Anterior cingulate cortex (tissue), 58 donors: ENCODE measurements at regions not wholly inside any gene's neighbourhood (a gene's known extent, or its start where the extent isn't known, plus 50 kb on each side); places are given as distances from the start of the nearest gene placed in this dataset.
"Not testable (repeated sequence)": the region's sequence is repeated elsewhere in the genome, so short reads cannot be mapped to it uniquely, and the experiment has no call there.

ENCODE experiments used
- DNase-seq, 58 donors: peaks; one replicate each; lab custom pipeline; 2025; lab: John Stamatoyannopoulos, UW

GRCh38 chr13:47892374-47892773 lies 108.7 kb downstream of the SUCLA2 start:
- no peak for DNase-seq

- DNase-seq: no peak
Observed at GRCh38 chr13:47890146-47890814, 110.8 kb downstream of the SUCLA2 start.

GRCh38 chr13:47886314-47886713 lies 114.8 kb downstream of the SUCLA2 start:
- no peak for DNase-seq

- DNase-seq: no peak
Observed at GRCh38 chr13:47875201-47875600, 125.9 kb downstream of the SUCLA2 start.

GRCh38 chr13:47873987-47874386 lies 127.1 kb downstream of the SUCLA2 start:
- not testable (repeated sequence) for DNase-seq

DNA sequence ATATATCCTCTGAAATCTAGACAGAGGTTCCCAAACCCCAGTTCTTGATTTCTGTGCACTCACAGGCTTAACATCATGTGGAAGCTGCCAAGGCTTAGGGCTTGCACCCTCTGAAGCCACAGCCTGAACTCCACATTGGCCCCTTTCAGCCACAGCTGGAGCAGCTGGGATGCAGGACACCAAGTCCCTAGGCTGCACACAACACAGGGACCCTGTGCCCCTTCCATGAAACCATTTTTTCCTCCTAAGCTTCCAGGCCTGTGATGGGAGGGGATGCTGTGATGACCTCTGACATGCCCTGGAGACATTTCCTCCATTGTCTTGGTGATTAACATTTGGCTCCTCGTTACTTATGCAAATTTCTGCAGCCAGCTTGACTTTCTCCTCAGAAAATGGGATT lies 127.8 kb downstream of the SUCLA2 start:
- DNase-seq: not testable (repeated sequence)

DNA sequence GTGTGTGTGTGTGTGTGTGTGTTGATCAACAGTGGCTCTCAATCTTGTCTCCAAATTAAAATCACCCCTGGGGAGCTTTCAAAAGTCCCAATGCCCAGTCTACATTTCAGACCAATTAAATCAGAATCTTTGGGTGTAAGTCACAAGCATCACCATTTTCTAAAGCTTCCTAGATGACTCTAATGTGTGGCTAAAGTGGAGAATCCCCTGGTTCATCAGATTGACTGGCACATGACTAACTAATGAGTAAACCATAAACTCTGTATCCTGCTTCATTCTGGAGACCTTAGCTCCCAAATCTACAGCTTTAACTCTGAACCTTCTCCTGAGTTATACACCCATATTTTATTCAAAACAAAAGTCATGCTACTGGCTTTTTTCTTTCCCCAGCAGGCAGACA lies 131.3 kb downstream of the SUCLA2 start:
- DNase-seq: no peak

GRCh38 chr13:47865883-47866282 lies 135.2 kb downstream of the SUCLA2 start:
- DNase-seq: no peak

DNA sequence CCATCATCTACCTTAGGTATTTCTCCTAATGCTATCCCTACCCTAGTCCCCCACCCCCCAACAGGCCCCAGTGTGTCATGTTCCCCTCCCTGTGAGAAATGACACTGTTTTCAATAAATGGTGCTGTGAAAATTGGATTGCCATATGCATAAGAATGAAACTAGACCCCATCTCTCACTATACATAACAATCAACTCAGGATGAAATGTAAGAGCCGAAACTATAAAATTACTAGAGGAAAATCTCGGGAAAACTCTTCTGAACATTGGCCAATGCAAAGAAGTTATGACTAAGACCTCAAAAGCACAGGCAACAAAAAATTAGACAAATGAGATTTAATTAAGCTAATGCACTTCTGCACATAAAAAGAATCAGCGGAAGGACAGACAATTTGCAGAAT lies 138.2 kb downstream of the SUCLA2 start:
- DNase-seq: no peak

DNA sequence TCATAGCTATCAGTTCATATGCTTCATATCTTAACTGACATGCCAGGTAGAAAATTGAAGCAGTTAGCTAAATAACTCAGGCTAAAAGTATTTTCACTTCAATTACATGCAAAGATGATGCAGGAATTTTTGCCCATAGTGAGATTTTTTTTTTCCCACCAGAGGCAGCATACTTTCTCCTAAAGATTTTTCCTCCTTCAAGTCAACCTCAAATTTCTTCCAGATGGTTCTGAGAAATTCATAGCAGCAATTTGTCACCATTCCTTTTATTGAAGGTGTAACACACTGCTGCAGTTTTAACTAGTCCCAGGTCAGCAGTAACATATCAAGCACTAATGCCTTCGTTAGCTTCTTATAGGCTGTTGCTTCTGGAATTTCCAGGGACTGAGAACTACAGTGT lies 141.9 kb downstream of the SUCLA2 start:
- DNase-seq: no peak

- no peak for DNase-seq
Observed at GRCh38 chr13:47858042-47859025, 142.7 kb downstream of the SUCLA2 start.

DNA sequence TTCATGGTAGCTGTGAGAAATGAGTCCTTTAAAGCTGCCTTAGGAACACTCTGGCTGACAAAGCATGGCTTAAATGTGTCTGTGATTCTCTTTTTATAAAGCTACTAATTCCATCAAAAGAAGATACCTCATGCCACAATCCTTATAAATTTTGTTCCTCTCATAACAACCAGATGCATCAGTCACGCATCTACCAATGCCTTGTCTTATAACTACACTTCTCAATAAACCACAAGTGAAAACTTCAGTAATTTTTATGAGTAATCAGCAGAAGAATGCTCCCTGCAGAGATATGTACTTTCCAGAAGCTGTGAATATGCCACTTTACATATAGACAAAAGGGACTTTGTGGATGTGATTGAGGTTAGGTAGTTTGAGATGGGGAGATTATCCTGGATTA lies 147.8 kb downstream of the SUCLA2 start:
- DNase-seq: no peak

GRCh38 chr13:47846886-47847285 lies 154.2 kb downstream of the SUCLA2 start:
- no peak for DNase-seq

GRCh38 chr13:47845981-47846380 lies 155.1 kb downstream of the SUCLA2 start:
- no peak for DNase-seq

- no peak for DNase-seq
Observed at GRCh38 chr13:47843005-47843404, 158.1 kb downstream of the SUCLA2 start.

- DNase-seq: peak in 29 of 58 donors; percentile 1 to 79 (median 26)
Observed at GRCh38 chr13:47841151-47841550, 159.9 kb downstream of the SUCLA2 start.

DNA sequence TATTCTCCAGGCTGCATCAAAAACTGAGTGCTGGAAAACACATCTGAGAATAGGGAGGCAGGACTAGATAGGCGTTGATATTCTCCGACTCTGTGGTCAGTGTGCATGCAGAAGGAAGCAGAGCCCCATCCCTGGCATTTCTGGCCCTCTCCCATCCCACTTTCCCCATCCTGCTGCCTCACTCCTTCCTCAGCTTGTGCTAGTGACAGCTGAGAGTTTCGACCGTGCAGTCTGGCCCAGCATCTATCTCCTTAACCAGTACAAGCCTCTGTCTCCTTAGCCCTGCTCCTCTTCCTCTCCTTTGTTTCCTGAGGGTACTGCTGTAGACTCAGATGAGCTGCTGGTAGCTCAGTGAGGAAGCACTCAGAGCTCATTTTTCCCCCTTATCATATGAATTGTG lies 163.2 kb downstream of the SUCLA2 start:
- no peak for DNase-seq

- DNase-seq: no peak
Observed at GRCh38 chr13:47837104-47837880, 163.8 kb downstream of the SUCLA2 start.

DNA sequence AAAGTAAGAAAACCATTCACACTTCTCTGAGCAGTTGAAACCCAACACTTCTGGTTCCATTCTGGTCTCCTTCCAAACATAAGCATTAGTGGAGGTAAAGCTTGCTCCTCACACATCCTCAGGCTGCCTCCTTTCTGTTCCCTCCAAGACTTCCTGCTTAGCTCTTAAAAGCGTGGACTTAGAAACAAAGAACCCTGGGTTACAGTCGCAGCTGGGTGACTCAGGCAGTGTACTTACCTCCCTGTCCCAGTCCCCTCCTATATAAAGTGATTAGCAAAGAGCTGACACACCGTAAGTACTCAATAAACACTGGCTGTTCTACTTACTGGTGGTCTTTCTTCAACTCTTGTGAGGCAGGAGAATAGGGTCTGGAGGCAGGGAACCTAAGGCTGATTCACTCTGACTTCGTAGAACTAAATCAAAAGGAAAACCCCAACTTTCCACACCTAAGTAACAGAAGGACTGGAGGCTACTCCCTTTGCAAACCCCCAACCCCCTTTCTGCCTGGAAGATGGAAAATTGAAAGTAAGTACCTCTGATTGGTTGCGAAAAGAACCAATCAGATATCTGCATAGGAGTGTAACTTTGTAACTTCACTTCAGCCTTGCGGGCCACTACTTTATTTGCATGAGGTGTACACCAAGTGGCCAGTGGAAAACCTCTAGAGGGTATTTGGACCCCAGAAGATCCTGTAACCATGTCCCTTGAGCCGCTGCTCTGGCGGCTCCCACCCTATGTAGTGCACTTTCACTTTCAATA lies 165.4 kb downstream of the SUCLA2 start:
- DNase-seq: no peak

GRCh38 chr13:47832458-47832972 lies 168.6 kb downstream of the SUCLA2 start:
- DNase-seq: no peak
